Smooth muscle cell (in vitro differentiated cells): ENCODE measurements at regions not wholly inside any gene's neighbourhood (a gene's known extent, or its start where the extent isn't known, plus 50 kb on each side); places are given as distances from the start of the nearest gene placed in this dataset.

ENCODE experiments used
- DNase-seq: peaks from one replicate; lab custom pipeline; 2025; ENCODE audit not compliant: unreplicated experiment; lab: John Stamatoyannopoulos, UW
- H2AFZ ChIP-seq: fragments of 200-600 bp; sonication (generic); 2 replicates; pipeline ENCODE4 v1.6.0; 2016; ENCODE audit warnings: antibody characterized with exemption, low read depth, mild to moderate bottlenecking
- H3F3A ChIP-seq: fragments of 200-600 bp; sonication (generic); 2 replicates; pipeline ENCODE4 v1.6.0; 2017; ENCODE audit warnings: antibody characterized with exemption, low read depth
- H3K27ac ChIP-seq: fragments of 200-600 bp; sonication (generic); 2 replicates; pipeline ENCODE4 v1.5.1; 2016; ENCODE audit warnings: low read depth, mild to moderate bottlenecking
- H3K27me3 ChIP-seq: fragments of 200-600 bp; sonication (generic); 2 replicates; pipeline ENCODE4 v1.6.1; 2016; ENCODE audit warnings: low read depth, mild to moderate bottlenecking
- H3K36me3 ChIP-seq: fragments of 200-600 bp; sonication (generic); 2 replicates; pipeline ENCODE4 v1.5.1; 2016; ENCODE audit warnings: low read depth
- H3K4me1 ChIP-seq: fragments of 200-600 bp; sonication (generic); 2 replicates; pipeline ENCODE4 v1.5.1; 2016; ENCODE audit warnings: low read depth
- H3K4me2 ChIP-seq: fragments of 200-600 bp; sonication (generic); 2 replicates; pipeline ENCODE4 v1.6.0; 2016; ENCODE audit warnings: mild to moderate bottlenecking
- H3K4me3 ChIP-seq: fragments of 200-600 bp; sonication (generic); 2 replicates; pipeline ENCODE4 v1.5.1; 2016; ENCODE audit warnings: mild to moderate bottlenecking
- H3K79me2 ChIP-seq: fragments of 200-600 bp; sonication (generic); 2 replicates; pipeline ENCODE4 v1.6.0; 2016; ENCODE audit warnings: low read depth, mild to moderate bottlenecking
- H3K9ac ChIP-seq: fragments of 200-600 bp; sonication (generic); 2 replicates; pipeline ENCODE4 v1.6.0; 2016; ENCODE audit warnings: low read depth
- H3K9me3 ChIP-seq: fragments of 200-600 bp; sonication (generic); replicated peaks from 2 replicates; pipeline ENCODE4 v1.5.1; 2016; ENCODE audit warnings: low read depth
- H4K20me1 ChIP-seq: fragments of 200-600 bp; sonication (generic); 2 replicates; pipeline ENCODE4 v1.6.0; 2016; ENCODE audit warnings: low read depth
- WGBS: methylation state at CpG from one replicate; pipeline ENCODE4 v1.1.7; 2016; ENCODE audit warnings: low lambda C conversion rate; 5-methylcytosine and 5-hydroxymethylcytosine counted together
- TF ChIP-seq, protein P1 (sequence below): fragments of 200-600 bp; sonication (generic); IDR thresholded peaks from 2 replicates; pipeline ENCODE4 v1.5.1; 2017; ENCODE audit warnings: borderline replicate concordance, mild to moderate bottlenecking, antibody characterized with exemption; ENCODE audit not compliant: insufficient read depth, poor library complexity, severe bottlenecking

- no peaks in the 10 kb centered on the region for H3K79me2 ChIP-seq
- H3K4me2 ChIP-seq: no peak overlapping the region
- no peaks in the 10 kb centered on the region for H4K20me1 ChIP-seq
- H3K4me3 ChIP-seq: no peak overlapping the region
- H3K9ac ChIP-seq: no peak overlapping the region
- no peak overlapping the region for H2AFZ ChIP-seq
- TF ChIP-seq, protein P1, sequence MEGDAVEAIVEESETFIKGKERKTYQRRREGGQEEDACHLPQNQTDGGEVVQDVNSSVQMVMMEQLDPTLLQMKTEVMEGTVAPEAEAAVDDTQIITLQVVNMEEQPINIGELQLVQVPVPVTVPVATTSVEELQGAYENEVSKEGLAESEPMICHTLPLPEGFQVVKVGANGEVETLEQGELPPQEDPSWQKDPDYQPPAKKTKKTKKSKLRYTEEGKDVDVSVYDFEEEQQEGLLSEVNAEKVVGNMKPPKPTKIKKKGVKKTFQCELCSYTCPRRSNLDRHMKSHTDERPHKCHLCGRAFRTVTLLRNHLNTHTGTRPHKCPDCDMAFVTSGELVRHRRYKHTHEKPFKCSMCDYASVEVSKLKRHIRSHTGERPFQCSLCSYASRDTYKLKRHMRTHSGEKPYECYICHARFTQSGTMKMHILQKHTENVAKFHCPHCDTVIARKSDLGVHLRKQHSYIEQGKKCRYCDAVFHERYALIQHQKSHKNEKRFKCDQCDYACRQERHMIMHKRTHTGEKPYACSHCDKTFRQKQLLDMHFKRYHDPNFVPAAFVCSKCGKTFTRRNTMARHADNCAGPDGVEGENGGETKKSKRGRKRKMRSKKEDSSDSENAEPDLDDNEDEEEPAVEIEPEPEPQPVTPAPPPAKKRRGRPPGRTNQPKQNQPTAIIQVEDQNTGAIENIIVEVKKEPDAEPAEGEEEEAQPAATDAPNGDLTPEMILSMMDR: no peak
- DNase-seq: no peak
- H3K27ac ChIP-seq: no peak overlapping the region
- no peaks in the 10 kb centered on the region for H3K9me3 ChIP-seq
- H3K36me3 ChIP-seq: no peaks in the 10 kb centered on the region
- no peaks in the 10 kb centered on the region for H3K27me3 ChIP-seq
- H3F3A ChIP-seq: no peaks in the 10 kb centered on the region
- no peaks in the 10 kb centered on the region for H3K4me1 ChIP-seq
- 49% methylated on average over 5 of the region's 5 CpGs for WGBS
These were observed 192.6 kb upstream of the VGLL2 start for GRCh38 chr6:117072781-117073180.

GRCh38 chr6:117074672-117075071, 190.7 kb upstream of the VGLL2 start:
- H3K27me3 ChIP-seq: no peaks in the 10 kb centered on the region
- H3K4me1 ChIP-seq: no peaks in the 10 kb centered on the region
- no peaks in the 10 kb centered on the region for H3K36me3 ChIP-seq
- no peak overlapping the region for H3K4me3 ChIP-seq
- H2AFZ ChIP-seq: no peak overlapping the region
- no peaks in the 10 kb centered on the region for H4K20me1 ChIP-seq
- H3K79me2 ChIP-seq: no peaks in the 10 kb centered on the region
- H3K27ac ChIP-seq: no peak overlapping the region
- TF ChIP-seq, protein P1: no peak
- no peaks in the 10 kb centered on the region for H3F3A ChIP-seq
- DNase-seq: no peak
- H3K9ac ChIP-seq: no peak overlapping the region
- 27% methylated on average over 5 of the region's 5 CpGs for WGBS
- H3K9me3 ChIP-seq: no peaks in the 10 kb centered on the region
- no peak overlapping the region for H3K4me2 ChIP-seq

GRCh38 chr6:117075218-117075617, 190.1 kb upstream of the VGLL2 start:
- Histone ChIP-seq H3K27ac (no peak overlapping the region), H3K36me3 (no peaks in the 10 kb centered on the region), H3K4me1 (no peaks in the 10 kb centered on the region), H4K20me1 (no peaks in the 10 kb centered on the region), H3K9ac (no peak overlapping the region), H3K4me3 (no peak overlapping the region), H2AFZ (no peak overlapping the region), H3K79me2 (no peaks in the 10 kb centered on the region), H3K9me3 (no peaks in the 10 kb centered on the region), H3K27me3 (no peaks in the 10 kb centered on the region), H3F3A (no peaks in the 10 kb centered on the region), H3K4me2 (no peak overlapping the region)
- WGBS: 87% methylated on average over 5 of the region's 5 CpGs
- DNase-seq: no peak
- TF ChIP-seq, protein P1: no peak

- Histone ChIP-seq H3K9ac (no peak overlapping the region), H3K27ac (no peak overlapping the region), H4K20me1 (no peaks in the 10 kb centered on the region), H3K4me1 (no peaks in the 10 kb centered on the region), H3K4me2 (no peak overlapping the region), H3K27me3 (no peaks in the 10 kb centered on the region), H3K9me3 (no peaks in the 10 kb centered on the region), H2AFZ (no peak overlapping the region), H3K4me3 (no peak overlapping the region), H3K36me3 (no peaks in the 10 kb centered on the region), H3K79me2 (no peaks in the 10 kb centered on the region), H3F3A (no peaks in the 10 kb centered on the region)
- DNase-seq: no peak
- WGBS: 39% methylated on average over 3 of the region's 3 CpGs
- TF ChIP-seq, protein P1: no peak
These were observed 189.3 kb upstream of the VGLL2 start for GRCh38 chr6:117076076-117076475.
